ENCODE measurements at regions not wholly inside any gene's neighbourhood (a gene's known extent, or its start where the extent isn't known, plus 50 kb on each side); places are given as distances from the start of the nearest gene placed in this dataset.

DNA sequence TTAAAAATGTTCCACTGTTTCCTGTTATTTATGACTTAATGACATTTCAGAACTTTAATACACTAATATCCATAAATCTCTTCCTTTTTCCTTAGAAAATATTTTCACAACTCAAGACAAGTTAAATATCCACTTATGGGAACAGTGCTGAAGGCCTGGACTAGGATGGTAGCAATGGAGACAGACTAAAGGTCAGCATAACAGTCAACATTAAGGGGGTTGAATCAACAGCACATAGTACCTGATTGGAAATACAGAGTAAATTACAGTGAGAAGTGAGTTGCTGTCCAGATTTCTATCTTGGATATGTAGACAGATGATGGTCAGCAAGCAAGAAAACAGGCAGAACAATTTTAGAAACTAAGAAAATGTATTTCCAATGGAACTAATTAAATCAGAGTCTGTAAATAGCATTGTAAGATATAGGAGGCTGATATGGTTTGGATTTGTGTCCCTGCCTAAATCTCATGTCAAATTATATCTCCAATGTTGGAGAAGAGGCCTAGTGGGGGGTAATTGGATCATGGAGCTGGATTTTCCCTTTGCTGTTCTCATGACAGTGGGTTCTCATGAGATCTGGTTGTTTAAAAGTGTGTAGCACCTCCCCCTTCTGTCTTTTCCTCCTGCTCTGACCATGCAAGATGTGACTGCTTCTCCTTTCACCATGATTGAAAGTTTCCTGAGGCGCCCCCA, 682.7 kb downstream of the MAFB start:
- no peak for TF ChIP-seq POLR2AphosphoS5 (IDR thresholded peaks at IDR 0.05; ENCODE audit: insufficient read depth in 1 of 2, low read depth in 1 of 2)
- TF ChIP-seq, protein P1, sequence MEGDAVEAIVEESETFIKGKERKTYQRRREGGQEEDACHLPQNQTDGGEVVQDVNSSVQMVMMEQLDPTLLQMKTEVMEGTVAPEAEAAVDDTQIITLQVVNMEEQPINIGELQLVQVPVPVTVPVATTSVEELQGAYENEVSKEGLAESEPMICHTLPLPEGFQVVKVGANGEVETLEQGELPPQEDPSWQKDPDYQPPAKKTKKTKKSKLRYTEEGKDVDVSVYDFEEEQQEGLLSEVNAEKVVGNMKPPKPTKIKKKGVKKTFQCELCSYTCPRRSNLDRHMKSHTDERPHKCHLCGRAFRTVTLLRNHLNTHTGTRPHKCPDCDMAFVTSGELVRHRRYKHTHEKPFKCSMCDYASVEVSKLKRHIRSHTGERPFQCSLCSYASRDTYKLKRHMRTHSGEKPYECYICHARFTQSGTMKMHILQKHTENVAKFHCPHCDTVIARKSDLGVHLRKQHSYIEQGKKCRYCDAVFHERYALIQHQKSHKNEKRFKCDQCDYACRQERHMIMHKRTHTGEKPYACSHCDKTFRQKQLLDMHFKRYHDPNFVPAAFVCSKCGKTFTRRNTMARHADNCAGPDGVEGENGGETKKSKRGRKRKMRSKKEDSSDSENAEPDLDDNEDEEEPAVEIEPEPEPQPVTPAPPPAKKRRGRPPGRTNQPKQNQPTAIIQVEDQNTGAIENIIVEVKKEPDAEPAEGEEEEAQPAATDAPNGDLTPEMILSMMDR (IDR thresholded peaks at IDR 0.05) = no peak
